Ovary (tissue), 7 donors: ENCODE measurements at regions not wholly inside any gene's neighbourhood (a gene's known extent, or its start where the extent isn't known, plus 50 kb on each side); places are given as distances from the start of the nearest gene placed in this dataset.

ENCODE experiments used
- DNase-seq, 5 donors: peaks; one replicate each; pipeline ENCODE4 v3.0.0-alpha.2; 2019 to 2020
- H3K27ac ChIP-seq, 2 donors: fragments of 200-600 bp; one replicate each; pipeline versions ENCODE4 v1.5.1 to v1.8.0; 2019 to 2022
- H3K27me3 ChIP-seq: fragments of 200-600 bp; one replicate; pipeline ENCODE4 v1.8.0; 2022
- H3K36me3 ChIP-seq: fragments of 200-600 bp; sonication (generic); one replicate; pipeline ENCODE4 v1.5.1; 2019
- H3K4me1 ChIP-seq: one replicate; pipeline ENCODE4 v1.8.1; 2013; ENCODE audit warnings: mild to moderate bottlenecking, moderate library complexity; ENCODE audit not compliant: insufficient read depth
- H3K4me3 ChIP-seq: fragments of 200-600 bp; sonication (generic); one replicate; pipeline ENCODE4 v1.5.1; 2017
- H3K9me3 ChIP-seq, 2 donors: fragments of 200-600 bp in 1 of 2; sonication (generic) in 1 of 2; one replicate each; pipeline versions ENCODE4 v1.5.1 to v1.8.1; 2013 to 2019; ENCODE audit warnings: mild to moderate bottlenecking in 1 of 2, moderate library complexity in 1 of 2
- EP300 ChIP-seq: sonication (generic); formaldehyde crosslinking; IDR thresholded peaks from one replicate; pipeline ENCODE4 v1.6.1; 2017; ENCODE audit warnings: antibody characterized with exemption
- POLR2A ChIP-seq: fragments of 450-650 bp; IDR thresholded peaks from one replicate; pipeline ENCODE4 v1.6.1; 2017; ENCODE audit warnings: antibody characterized with exemption, mild to moderate bottlenecking, moderate library complexity
- WGBS, 3 donors: extraction: QIAGEN DNeasy Blood & Tissue Kit in 1 of 3; methylation state at CpG; one replicate each; pipeline versions ENCODE4 v1.1.5 to v1.1.7; 2013 to 2017; 5-methylcytosine and 5-hydroxymethylcytosine counted together
- intact Hi-C, 4 donors: fragments of 100-400 bp; cut with DNase I; formaldehyde crosslinking; loops; one replicate each; pipeline versions ENCODE4 v1.11.0 to v1.15.1; 2022 to 2023
- TF ChIP-seq, protein P1 (sequence below), 3 donors: fragments of 450-650 bp in 2 of 3; fragments of 200-600 bp in 1 of 3; IDR thresholded peaks; one replicate each; pipeline versions ENCODE4 v1.5.1 to v1.8.0; 2016 to 2022; ENCODE audit warnings: antibody characterized with exemption in 3 of 3, mild to moderate bottlenecking in 1 of 3
- donor health status: DM: no; HTN: no; CAD: no; lungs with moderate emphysema.
- donor health status: DM: no; HTN: no; CAD: no.
- donor health status: Bipolar disorder and iron deficiency.
- donor health status: DM: no; HTN: no; CAD: no.
- donor health status: DM: yes; HTN: yes; CAD: no.

DNA sequence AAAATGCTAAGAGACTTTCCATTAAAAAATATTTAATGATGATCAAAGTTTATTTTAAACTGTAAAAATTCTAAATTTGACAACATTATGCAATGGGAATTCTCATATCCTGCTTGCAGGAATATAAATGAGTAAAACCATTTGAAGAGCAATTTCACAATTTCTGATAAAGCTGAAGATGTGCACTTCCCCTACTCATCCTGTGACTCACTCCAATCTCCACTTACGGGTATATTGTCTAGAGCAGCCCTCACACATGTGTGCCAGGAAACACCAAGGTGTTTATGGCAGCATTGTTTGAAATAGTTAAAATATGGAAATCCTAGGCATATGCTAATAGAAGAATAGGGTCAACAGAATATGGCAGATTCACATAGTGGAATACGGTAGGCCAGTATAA, 158.4 kb downstream of the PDHA2 start:
- WGBS, 3 donors: 79 to 84% (median 83%) methylated on average over 2 of the region's 2 CpGs
- intact Hi-C loops: no loop called here
- Histone ChIP-seq H3K9me3 (no peaks in the 10 kb centered on the region), H3K4me1 (no peaks in the 10 kb centered on the region), H3K36me3 (no peaks in the 10 kb centered on the region), H3K27ac (no peak overlapping the region), H3K27me3 (no peaks in the 10 kb centered on the region), H3K4me3 (no peak overlapping the region)
- DNase-seq: no peak
- TF ChIP-seq POLR2A (no peak), EP300 (no peak)
- TF ChIP-seq, protein P1, sequence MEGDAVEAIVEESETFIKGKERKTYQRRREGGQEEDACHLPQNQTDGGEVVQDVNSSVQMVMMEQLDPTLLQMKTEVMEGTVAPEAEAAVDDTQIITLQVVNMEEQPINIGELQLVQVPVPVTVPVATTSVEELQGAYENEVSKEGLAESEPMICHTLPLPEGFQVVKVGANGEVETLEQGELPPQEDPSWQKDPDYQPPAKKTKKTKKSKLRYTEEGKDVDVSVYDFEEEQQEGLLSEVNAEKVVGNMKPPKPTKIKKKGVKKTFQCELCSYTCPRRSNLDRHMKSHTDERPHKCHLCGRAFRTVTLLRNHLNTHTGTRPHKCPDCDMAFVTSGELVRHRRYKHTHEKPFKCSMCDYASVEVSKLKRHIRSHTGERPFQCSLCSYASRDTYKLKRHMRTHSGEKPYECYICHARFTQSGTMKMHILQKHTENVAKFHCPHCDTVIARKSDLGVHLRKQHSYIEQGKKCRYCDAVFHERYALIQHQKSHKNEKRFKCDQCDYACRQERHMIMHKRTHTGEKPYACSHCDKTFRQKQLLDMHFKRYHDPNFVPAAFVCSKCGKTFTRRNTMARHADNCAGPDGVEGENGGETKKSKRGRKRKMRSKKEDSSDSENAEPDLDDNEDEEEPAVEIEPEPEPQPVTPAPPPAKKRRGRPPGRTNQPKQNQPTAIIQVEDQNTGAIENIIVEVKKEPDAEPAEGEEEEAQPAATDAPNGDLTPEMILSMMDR (IDR thresholded peaks at IDR 0.05): no peak

DNA sequence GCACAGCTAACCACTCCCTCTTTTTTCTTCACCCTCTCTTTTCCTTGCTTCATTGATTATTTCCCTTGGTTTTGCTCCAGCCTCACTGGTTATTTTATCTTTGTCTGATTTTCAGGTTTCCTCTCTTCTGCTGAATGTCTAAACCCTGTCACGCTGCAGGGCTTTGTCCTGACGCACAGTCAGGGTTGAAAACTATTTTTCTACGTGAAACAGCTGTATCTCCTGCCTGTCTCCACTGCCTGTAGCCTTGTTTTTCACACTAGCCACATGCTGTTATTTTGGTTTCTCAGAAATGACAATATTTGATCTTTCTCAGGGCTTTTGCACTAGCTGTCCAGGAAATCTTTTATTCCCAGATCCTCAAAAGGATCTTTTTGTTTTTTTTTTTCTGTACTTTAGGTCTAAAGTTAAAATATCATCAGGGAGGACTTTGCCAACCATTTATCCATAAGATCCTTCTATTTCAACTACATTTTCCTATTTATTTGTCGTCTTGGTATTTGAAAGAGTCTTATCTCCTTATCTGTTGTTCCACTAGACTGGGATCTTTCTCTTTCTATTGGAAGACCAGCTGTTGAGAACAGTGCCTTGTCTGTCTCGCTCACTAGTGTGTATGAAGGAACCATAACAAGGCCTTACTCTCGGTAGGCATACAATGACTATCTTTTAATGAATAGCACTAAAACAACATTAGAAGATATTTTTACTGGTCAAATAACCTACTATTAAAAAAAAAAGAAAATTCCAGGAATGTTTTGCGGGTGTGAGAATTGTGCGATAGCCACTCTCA, 164.3 kb downstream of the PDHA2 start:
- DNase-seq: no peak
- TF ChIP-seq EP300 (no peak), POLR2A (no peak)
- TF ChIP-seq, protein P1 (IDR thresholded peaks at IDR 0.05): no peak
- Histone ChIP-seq H3K4me1 (no peaks in the 10 kb centered on the region), H3K36me3 (no peaks in the 10 kb centered on the region), H3K27ac (no peak overlapping the region), H3K4me3 (no peak overlapping the region), H3K27me3 (no peaks in the 10 kb centered on the region), H3K9me3 (no peaks in the 10 kb centered on the region)
- intact Hi-C loops: no loop called here
- WGBS, 3 donors: 50 to 69% (median 61%) methylated on average over 8 of the region's 8 CpGs

DNA sequence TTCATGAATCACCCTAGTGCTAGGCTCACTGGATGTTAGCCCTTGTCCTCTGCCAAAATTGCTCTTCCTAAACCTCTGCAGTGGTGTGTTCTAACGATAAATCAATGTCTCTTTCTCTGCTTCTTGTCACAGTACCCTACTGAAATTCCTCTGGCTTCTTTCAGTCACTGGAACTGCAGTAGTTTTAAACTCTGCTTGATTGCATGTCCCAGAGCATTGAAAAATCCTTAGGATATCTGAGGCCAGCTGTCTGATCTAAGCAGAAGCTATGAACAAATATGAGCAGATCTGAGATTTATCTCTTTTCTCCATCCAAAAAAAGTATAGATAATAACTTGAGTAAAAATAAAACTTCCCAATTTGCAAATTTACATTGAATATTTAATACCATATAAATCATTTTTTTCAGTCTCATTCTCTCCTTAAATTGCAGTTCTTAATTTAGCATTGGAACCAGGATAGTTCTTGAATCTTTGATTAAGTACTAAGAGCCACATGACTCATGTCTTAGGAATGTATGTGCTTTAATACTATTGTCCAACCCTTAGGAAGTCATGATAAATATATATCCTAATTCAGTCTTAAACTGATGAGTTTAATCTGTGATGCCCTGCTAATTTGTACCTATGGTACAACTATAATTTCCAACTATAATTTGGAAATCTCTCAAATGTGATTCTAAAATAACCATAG, 169.7 kb downstream of the PDHA2 start:
- Histone ChIP-seq H3K27me3 (no peaks in the 10 kb centered on the region), H3K27ac (no peak overlapping the region), H3K4me1 (no peaks in the 10 kb centered on the region), H3K36me3 (no peaks in the 10 kb centered on the region), H3K9me3 (no peaks in the 10 kb centered on the region), H3K4me3 (no peak overlapping the region)
- intact Hi-C loops: no loop called here
- WGBS, 3 donors: 70 to 71% (median 70%) methylated on average over 1 of the region's 1 CpG
- TF ChIP-seq EP300: no peak
- DNase-seq: no peak

DNA sequence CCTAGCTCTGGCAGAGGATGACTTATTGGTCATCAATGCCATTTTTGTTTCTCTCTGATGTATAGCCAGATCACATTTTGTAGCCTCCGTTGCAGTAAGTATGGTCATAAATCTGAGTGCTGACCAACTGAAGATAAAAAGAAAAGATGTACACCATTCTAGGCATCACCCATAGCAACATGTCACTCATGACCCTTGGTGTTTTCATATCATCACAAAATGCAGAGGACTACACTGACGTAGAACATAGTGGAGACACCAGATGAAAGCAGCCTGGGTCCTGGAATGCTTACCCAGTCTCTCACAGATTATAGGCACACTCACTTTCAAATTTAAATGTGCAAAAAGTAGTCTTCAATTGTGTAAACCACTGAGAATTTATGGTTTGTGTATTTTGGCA, 172.8 kb downstream of the PDHA2 start:
- Histone ChIP-seq H3K9me3 (no peaks in the 10 kb centered on the region), H3K4me1 (no peaks in the 10 kb centered on the region), H3K27me3 (no peaks in the 10 kb centered on the region), H3K36me3 (no peaks in the 10 kb centered on the region), H3K27ac (no peak overlapping the region), H3K4me3 (no peak overlapping the region)
- intact Hi-C loops: no loop called here
- DNase-seq: no peak
- TF ChIP-seq, protein P1 (IDR thresholded peaks at IDR 0.05): no peak
- TF ChIP-seq POLR2A: no peak
- no peak for TF ChIP-seq EP300
- 51 to 61% (median 61%) methylated on average over 2 of the region's 2 CpGs for whole genome bisulfite sequencing, 3 donors
